Prostate gland (tissue), 2 donors: ENCODE measurements at regions not wholly inside any gene's neighbourhood (a gene's known extent, or its start where the extent isn't known, plus 50 kb on each side); places are given as distances from the start of the nearest gene placed in this dataset.

ENCODE experiments used
- POLR2A ChIP-seq: fragments of 450-650 bp; IDR thresholded peaks from one replicate; pipeline ENCODE4 v1.6.1; 2016; ENCODE audit warnings: antibody characterized with exemption, mild to moderate bottlenecking
- POLR2AphosphoS5 ChIP-seq: sonication (generic); formaldehyde crosslinking; IDR thresholded peaks from one replicate; pipeline ENCODE4 v1.6.1; 2017; ENCODE audit warnings: antibody characterized with exemption
- TF ChIP-seq, protein P1 (sequence below), 4 experiments: fragments of 200-600 bp in 2 of 4; fragments of 450-650 bp in 2 of 4; sonication (generic) in 2 of 4; IDR thresholded peaks; 1 replicate in 3 of 4; 2 replicates in 1 of 4; pipeline ENCODE4 v1.5.1; 2016 to 2019; ENCODE audit warnings: antibody characterized with exemption in 4 of 4, mild to moderate bottlenecking in 2 of 4, moderate library complexity in 2 of 4

DNA sequence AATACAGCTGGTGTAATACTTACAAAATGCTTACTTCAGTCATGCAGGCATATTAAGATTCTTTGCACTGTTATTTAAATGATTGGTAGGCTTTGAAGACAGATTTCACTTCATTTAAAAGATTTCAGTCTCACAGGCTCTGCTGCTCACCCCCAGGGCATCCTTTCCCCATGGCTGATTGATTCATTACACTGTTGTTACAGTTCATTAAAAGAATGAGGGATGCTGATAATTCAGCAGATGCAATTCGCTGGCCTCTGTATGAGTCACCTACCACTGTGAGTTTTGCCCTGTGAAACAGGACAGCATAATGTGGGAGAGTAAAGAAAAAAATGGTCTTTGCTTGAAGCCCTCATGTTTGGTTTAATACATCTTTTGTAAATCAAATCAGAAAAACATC is 246.9 kb downstream of the CYLC2 start:
- TF ChIP-seq, protein P1, sequence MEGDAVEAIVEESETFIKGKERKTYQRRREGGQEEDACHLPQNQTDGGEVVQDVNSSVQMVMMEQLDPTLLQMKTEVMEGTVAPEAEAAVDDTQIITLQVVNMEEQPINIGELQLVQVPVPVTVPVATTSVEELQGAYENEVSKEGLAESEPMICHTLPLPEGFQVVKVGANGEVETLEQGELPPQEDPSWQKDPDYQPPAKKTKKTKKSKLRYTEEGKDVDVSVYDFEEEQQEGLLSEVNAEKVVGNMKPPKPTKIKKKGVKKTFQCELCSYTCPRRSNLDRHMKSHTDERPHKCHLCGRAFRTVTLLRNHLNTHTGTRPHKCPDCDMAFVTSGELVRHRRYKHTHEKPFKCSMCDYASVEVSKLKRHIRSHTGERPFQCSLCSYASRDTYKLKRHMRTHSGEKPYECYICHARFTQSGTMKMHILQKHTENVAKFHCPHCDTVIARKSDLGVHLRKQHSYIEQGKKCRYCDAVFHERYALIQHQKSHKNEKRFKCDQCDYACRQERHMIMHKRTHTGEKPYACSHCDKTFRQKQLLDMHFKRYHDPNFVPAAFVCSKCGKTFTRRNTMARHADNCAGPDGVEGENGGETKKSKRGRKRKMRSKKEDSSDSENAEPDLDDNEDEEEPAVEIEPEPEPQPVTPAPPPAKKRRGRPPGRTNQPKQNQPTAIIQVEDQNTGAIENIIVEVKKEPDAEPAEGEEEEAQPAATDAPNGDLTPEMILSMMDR (IDR thresholded peaks at IDR 0.05) = no peak
- TF ChIP-seq POLR2AphosphoS5 (no peak), POLR2A (no peak)
